HG02798 (cell line): ENCODE measurements at regions not wholly inside any gene's neighbourhood (a gene's known extent, or its start where the extent isn't known, plus 50 kb on each side); places are given as distances from the start of the nearest gene placed in this dataset.
"Not testable (repeated sequence)": the region's sequence is repeated elsewhere in the genome, so short reads cannot be mapped to it uniquely, and the experiment has no call there.

Experiments used
- ATAC-seq: cut with Tn5 transposase; IDR thresholded peaks from one replicate; pipeline ENCODE4 v1.9.1; 2021; ENCODE audit warnings: mild to moderate bottlenecking; ENCODE audit not compliant: unreplicated experiment, poor library complexity

DNA sequence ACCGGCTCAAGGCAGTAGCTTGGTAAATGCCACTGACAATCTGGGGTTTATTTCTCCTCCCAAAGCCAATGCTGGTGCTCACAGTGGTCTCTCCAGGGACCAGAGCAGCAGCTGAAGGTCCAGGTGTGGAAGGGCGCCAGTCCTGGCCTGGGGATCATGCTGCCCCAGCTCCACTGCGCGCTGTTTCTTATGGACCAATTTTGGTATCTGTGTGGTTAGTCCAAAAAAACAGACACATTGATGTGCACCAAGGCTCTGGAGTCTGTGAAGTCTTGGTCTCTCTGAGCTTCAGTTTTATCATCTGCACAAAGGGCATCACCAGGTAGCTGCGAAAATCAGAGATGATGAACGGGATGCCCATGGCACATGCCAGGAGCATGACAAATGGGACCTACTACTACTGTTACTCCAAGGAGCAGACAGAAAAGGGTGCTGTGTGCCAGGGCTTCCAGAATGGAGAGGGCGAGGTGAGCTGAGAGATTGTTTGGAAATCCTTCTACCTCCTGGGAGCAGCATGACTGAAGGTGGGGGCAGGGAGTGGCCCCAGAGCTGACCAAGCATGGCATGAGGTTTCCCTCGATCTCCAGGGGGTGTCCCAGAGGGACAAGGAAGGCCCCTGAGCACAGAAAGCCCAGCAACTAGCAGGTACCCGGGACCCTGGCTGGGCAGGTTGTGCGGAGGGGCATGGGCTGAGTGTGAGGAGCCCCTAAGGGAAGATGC lies 134.3 kb upstream of the PRR20G start:
- ATAC-seq: no peak

DNA sequence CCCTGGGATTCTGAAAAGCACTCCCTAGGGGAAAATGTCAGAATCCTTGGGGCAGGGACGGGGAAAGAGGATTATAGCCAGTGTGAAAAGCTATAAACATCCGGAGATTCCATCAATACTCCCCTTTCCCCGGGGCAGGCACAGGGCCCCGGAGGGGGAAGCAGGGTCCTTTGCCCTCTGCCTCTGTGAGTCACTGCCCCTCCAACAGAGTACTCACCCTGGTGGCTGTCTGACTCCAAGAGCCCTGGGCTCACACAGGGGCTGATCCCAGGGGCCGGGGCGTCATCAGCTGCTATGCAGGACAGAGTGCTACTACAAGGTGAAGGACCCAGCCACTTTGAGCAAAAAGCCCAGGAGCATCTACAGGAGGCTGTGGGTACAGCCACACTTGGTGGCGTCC lies 133.0 kb upstream of the PRR20G start:
- ATAC-seq: no peak

DNA sequence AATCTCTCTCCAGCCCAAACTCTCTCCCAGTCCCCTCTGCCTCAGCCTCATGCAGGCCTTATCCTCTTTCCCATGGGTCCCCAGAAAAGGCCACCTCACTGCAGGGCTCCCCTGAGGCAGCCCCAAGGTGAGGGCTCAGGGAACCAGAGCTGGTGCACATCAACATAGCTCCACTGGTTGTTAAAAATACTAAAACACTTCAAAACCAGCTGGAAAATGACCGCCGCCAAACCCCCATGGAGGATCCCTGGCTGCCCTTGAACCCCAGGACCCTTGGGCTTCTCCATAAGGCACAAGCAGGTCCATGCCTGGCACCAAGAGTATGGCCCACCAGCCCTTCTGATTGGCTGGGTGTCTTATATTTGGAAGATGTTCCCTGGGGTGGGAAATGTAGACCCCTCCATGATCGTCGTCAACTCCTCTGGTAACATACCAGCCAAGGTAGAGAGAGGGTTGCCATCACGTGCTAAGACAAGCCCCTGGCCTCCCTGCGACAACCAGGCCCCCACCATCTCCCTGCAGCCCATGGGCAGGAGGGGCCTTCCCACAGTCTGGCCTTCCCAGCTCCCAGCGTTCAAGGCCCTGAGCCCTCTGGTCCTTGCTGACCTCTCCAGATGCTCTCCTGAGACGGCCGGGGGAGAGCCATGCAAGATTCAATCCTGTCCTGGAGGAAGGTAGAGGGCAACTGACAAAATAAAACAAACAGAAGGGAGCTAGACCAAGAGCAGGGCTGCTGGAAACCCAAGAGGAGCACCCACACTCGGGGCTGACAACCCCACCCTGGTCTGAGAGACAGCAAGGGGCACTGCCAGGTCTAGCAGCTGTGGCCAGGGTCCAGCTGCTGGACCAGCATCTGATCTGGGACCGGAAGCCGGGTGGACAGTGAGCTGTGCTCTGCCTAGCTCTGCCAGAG lies 132.1 kb upstream of the PRR20G start:
- no peak for ATAC-seq

DNA sequence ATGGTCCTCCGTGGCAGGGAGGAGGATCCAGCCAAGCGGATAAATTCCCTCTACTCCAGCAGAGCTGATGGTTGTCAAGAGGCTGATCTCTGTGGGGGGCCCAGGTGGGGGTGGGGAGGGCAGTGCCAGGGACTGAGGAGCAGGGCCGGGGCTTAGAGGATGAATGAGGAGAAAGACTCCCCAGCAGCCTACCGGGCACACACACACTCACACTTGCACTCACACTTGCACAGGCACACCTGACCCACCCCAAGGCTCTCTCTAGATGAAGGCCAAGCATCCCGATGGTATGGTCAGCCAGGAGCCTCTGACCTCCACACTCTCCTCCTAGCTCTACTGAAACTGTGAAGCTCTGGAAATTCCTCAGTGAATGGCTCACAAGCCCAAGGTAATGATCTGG lies 131.3 kb upstream of the PRR20G start:
- ATAC-seq: no peak

DNA sequence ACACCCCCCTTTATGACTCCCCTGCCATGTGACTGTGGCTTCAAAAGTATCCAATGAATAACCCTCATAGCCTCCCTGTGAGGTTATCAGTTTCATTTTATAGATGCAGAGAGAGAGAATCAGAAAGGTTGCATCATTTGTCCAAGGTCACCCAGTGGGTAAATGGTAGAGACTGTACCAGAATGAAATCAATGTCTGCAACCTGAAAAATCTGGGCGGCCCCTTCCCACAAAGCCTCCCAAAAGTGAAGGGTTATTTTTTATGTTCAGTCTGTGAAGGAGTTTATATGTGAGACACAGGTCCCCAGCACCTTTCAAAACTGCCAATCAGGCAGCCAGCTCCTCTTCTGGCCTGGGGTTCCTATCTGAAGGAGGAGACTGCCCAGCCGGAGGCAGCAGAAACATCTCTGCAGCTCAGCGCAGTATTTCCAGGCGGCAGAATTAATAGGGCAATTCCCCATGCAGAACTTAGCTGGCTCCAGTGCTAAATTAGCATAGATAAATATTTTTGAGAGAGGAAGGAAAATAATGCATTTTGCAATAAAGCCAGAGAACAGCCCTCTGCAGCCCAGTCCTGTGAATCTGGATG lies 130.8 kb upstream of the PRR20G start:
- ATAC-seq: no peak

DNA sequence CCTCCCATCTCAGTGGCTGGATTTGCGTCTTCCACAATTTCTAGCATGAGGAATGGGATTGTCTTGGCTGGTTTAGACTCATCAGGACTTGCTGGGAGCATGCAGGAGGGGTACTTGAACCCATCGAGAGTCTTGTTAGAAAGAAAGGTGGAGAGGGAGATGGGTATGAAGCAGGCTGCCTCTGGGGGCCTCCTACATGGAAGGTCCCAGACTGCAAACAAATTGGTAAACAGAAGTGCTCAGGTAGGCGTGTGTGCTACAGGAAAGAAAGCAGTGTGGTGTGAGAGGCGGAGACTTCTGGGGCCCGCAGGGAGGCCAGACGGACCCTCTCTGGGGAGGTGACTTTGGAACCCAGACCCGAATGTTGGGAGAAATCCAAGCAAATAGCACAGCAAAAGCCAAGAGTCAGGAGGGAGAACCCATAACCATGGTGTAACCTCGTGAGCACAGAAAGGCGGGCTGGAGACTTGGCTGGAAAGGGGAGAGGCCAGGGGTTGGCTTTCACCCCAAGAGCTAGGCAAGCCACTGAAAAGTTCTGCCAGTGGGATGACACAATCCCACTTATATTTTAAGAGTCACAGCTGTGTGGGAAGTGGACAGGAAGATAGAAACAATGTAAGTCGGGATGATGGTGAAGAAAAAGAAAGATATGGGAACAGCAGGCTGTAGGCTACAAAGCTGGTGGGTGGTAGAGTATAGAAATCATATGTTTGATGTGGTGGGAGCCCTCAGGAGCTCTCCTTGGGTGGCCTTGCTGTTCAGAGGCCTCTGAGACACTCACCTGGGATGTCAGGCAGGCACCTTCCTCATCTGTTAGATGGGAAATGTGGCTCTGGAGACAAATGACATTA lies 130.1 kb upstream of the PRR20G start:
- no peak for ATAC-seq

DNA sequence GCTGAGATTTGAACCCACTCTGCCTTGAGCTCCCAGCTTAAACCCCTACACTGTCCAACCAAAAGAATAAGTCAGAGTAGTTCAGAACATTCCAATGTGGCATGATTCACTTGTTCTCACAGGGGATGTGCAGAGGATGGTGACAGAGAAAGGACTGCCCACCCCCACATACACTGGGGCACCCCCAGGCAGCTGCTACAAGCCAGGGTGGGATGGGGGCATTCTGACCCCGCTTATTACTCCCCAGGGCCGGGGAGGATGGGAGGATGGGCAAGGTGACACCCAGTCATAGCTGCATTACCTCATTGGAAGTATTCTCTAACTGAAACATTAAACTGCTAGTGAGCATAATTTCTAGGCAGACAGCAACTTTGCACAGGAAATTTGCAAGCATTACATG lies 126.0 kb upstream of the PRR20G start:
- ATAC-seq: no peak

DNA sequence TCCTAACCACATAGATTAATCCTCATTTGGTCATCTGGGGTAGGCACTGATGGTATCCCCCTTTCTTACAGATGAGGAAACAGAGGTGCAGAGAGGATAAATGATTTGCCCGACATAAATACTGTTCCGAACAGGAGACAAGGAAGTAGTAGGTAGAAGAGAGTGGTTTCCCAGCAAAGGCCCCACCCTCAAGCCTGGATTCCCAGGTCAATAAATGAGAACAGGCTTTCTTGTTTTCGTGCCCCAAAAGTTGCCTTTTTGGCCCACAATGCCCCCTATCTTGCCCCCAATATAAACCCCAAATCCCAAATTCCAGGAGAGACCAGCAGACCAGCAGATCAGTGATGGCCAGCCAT lies 125.5 kb upstream of the PRR20G start:
- no peak for ATAC-seq

DNA sequence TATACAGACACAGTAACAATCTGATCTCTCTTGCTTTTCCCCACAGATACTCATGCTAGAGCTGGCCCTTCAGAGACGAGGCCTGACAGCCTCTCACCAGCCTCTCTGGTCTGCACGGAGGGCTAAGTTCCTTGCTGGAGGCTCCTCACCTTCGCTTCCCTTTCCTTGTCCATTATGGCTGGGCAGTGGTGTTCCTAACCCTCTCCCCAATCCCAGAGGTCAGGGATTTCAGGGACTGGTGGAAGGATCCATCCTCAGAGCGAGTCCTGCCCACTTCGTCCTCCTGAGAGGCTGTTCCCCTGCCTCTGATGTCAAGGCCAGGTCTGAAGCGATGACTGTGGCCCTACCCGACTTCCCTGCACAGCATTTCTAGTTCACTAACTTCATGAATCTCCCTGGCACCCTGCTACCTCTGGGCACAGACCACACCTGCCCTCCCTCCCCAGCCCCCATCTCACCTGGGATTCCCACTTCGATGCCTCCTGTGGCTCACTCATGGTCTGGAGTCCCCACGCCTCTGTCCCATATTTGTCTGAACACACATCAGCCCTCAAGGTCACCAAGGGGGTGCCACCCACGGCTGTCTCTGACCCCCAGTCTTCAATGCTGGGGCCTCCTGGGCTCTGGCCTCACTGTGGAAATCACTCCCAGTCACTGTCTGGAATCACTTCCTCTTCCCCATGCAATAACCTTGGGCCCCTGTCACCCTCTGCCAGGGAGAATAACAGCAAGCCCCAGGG lies 124.9 kb upstream of the PRR20G start:
- no peak for ATAC-seq

DNA sequence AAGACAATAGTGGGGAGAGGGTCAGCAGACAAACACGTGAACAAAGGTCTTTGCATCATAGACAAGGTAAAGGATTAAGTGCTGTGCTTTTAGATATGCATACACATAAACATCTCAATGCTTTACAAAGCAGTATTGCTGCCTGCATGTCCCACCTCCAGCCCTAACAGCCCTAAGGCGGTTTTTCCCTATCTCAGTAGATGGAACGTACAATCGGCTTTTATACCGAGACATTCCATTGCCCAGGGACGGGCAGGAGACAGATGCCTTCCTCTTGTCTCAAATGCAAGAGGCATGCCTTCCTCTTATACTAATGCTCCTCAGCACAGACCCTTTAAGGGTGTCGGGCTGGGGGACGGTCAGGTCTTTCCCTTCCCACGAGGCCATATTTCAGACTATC lies 124.0 kb upstream of the PRR20G start:
- not testable (repeated sequence) for ATAC-seq

DNA sequence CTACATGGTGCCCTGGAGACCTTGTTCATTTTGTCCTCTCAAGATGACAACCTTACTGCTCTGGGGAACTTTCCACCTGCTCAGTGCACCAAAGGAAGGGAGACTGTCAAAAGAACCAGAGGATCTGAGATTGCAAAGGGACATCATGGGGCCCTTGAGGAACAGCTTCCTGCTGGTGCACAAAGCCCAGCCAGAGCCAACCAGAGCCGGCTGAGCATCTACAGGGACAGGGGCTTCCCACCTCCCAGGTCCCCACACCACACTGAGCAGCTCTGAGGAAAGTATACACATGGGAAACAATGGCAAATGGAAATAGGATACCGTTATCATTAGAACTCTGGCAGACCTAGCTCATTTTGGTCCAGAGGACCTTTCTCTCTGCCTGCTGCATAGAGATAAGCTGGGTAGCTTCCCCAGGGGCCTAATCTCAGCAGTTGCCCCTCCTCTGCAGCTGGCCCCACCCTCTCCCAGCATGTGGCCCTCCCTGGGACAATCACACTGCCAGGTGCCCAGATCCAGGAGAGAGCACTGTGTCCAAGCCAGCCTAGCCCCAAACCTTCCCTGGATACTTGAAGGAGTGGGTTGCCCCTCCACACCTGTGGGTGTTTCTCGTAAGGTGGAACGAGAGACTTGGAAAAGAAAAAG lies 123.4 kb upstream of the PRR20G start:
- ATAC-seq: no peak

DNA sequence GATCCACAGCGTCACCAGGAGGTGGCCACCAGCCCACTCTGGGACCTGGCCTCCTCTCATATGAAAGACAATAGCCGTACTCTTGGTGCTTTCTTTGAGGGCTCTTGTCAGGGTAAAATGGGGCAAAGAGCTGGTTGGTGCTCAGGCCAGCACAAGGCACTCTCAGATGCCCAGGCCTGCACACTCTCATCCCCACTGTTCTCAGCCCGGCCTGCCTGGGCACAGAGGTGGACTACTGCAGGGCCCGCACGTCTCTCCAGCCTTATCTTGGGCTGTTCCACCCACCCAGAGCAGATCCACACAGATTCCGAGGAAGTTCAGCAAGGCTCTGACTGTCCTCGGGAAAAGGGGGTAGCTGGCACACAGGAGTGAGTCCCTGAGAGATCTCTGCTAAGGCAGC lies 122.8 kb upstream of the PRR20G start:
- no peak for ATAC-seq

DNA sequence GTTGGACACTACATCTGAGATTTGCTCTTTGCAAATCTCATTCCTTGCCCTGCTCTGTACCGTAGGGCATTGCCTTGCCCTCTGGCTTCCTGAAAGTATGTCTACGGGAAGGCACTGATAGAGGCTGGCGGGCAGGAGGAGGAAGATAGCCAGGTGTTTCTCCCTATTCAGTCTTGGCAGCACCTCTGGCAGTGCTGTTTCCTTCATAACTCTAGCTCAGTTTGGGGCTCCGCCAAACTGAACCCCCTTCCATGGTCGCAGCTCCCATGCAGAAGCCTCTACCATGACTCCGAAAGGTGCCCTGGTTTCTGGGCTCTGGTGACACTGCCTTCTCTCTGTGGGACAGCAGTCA lies 122.3 kb upstream of the PRR20G start:
- no peak for ATAC-seq

DNA sequence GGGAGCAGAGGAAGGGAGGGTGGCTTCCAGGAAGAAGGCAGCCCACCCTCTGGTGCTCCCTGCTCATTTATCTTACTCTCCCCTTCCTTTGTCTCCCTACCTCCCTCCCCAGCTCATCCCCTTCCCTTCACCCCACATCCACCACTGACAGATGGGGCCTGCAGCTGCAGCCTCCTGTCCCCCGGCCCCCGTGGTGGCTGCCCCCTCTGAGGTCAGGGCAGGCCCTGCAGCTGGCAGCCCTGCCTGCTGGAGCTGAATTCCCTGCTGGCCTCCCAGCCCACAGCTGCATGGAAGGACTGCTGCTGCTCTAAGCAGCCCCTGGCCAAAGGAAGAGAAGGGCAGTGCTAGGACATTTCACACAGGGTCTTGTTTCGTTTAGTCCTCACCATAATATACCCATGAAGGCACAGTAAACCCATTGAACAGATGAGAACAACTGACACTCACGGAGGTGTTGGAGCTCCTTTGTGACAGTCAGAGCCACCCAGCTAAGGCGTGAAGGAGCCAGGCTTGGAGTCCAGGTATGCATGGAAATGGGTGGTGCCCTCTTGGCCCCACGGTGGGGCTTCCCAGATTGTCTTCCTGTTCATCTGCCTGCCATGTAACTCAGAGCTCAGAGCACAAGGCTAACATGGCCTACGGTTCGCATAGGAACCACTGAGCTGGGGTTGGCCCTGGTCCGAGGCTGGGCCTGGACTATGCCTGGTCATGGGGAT lies 121.7 kb upstream of the PRR20G start:
- no peak for ATAC-seq

DNA sequence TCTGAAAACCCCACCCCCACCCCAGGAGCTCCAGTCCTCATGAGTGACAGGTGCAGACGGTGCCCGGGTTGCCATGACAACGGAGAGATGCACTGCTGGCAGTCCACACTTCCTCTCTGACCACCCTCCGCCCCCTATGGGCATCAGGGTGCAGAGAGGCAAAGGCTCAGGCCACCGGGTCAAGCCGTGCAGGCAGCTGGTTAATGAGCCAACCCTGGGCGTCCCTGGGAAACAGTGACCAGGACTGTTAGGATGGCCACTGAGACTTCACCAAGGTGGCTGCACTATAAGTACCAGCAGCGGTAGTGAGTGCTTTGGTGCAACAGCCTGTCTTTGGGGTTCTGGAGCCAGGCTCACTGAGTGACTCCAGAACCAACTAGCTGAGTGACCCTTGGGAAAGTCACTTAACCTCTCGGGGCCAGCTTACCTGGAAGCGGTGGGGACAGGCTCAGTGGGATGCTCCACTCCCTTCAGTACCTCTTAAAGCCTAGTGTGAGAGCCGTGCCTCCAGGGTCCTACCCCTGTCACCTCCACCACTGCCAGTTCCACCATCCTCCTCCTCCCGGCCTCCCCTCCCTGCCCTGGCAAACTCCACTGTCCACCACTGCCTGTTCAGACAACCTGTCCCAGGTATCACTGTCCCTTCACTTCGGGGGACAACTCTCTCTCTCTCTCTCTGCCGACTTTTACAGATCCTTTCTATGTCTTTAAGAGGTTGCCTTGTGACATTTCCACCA lies 121.0 kb upstream of the PRR20G start:
- no peak for ATAC-seq

DNA sequence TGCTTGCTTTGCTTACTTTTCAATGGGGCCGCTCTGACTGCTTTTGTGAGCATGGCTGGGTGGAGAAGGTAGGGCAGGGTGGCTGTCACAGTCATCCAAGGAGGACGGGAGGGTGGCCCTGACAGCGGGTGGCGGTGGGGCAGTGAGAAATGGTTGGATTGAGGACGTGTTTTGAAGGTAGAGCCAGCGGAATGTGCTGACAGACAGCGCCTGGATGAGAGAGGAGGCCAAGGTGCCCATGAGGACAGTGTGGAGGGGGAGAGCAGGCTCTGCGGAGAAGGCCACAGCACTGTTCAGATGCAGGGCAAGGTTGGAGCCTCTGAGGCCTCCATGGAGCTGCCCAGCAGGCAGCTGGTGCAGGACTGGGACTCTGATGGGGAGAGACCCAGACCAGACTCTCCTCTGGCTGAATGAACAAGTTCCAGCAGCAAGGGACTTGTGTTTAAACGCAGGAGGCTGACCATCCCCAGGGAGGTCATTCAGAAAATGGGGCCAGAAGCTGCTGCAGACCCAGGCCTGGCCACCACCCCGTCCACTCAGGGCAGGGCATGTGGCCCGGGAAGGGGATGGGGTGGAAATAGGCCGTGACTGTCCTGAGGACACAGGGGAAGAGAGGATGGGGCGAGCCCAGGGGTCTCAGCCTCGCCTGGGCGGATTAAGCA lies 120.3 kb upstream of the PRR20G start:
- no peak for ATAC-seq

DNA sequence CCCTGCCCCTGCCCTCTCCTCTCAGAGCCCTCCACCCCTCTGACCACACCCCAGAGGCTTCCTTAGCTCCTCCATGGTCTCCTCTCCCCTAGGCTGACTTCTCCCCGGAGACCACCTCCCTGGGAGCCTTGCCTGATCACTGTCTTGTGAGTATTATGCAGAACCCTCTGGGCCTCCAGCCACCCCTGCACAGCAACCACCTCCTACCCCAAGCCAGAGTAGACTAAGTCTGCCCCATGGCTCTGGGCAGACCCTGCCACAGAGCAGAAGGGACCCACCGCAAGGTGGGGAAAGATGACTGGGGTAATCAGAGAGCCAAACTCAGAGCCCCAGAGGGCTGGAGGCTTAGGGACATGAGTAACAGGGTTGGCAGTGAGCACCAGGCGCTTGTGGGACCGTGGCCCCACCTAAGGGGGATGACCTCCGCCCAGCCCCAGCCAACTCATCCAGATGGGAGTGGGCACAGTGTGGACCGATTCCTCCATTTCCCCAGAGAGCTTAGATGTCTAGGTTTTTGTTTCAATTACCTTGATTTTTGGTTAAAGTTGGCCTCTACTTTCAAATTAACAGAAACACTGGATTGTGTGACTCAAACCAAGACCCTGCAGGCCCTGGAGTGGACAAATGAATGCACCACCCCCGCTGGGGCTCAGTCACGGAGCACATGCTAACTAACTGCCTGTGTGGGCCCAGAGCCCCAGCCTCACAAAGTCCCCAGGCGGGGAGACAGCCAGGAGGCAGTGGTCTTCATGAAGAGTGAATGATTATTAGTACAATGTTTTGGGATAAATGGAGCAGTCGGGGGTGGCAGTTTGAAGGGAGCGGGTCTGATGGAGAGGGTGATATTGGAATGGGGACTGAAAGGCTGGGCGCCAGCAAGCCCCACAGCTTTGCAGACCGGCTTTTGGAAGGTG lies 119.4 kb upstream of the PRR20G start:
- no peak for ATAC-seq
